ENCODE measurements at regions not wholly inside any gene's neighbourhood (a gene's known extent, or its start where the extent isn't known, plus 50 kb on each side); places are given as distances from the start of the nearest gene placed in this dataset.

DNA sequence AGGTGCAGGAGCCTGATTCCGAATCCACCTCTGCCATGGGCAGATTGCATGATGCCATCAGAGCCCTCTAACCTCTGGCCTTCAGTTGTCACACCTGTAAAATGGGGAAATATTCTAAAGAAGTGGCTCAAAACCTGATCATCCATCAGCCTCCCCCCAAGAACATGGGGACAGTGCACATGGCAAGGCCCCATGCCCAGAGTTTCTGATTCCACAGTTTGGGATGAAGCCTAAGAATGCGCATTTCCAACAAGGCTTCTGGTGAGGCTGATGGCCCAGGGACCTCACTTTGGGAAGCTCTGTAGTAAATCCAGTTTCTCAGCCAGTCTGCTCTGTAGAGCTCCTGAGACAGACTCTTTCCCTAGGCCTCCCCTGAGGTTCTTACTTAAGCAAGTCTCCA is 119.9 kb upstream of the CD93 start:
- Histone ChIP-seq H3K36me3 (ENCODE audit: control insufficient read depth in 2 of 2, insufficient read depth in 2 of 2, low read length in 1 of 2) (no peaks in the 10 kb centered on the region), H3K27me3 (replicated peaks in 1 of 2; ENCODE audit: control insufficient read depth in 2 of 2, insufficient read depth in 2 of 2, low read length in 1 of 2) (peaks cover 0 to 4% of the 10 kb centered on the region in 2 experiments; a peak in 1 of 4 replicates), H3K4me1 (ENCODE audit: control insufficient read depth, insufficient read depth, low read length) (no peaks in the 10 kb centered on the region), H2AFZ (ENCODE audit: control insufficient read depth, low read depth, low read length) (no peak overlapping the region), H4K20me1 (ENCODE audit: control insufficient read depth, insufficient read depth) (no peaks in the 10 kb centered on the region), H3K27ac (ENCODE audit: control insufficient read depth, insufficient read depth) (no peak overlapping the region), H3K9ac (ENCODE audit: control insufficient read depth, insufficient read depth, low read length) (no peak overlapping the region), H3K4me2 (ENCODE audit: control insufficient read depth, insufficient read depth) (no peak overlapping the region), H3K9me3 (replicated peaks; ENCODE audit: control insufficient read depth, insufficient read depth, low read length) (no peaks in the 10 kb centered on the region; the same call in 2 of the 3 replicates), H3K79me2 (ENCODE audit: control insufficient read depth, insufficient read depth, low read length) (no peaks in the 10 kb centered on the region), H3K4me3 (no peak overlapping the region)
- intact Hi-C loops (cut with micrococcal nuclease; ENCODE audit: unreplicated experiment), result no loop called here
- DNase-seq (ENCODE audit: low read depth, low spot score) (no peak), ATAC-seq (no peak), FAIRE-seq (no peak)
- in situ Hi-C loops (cut with MboI), result no loop called here
- ChIA-PET RAD21 (ENCODE audit: unreplicated experiment) (no interaction called here), CTCF (interaction anchor here (3.0 kb wide), 1 partner anchor 29 kb away, joined by 7 read pairs; no protein-coding TSS in a partner anchor), SMC1A (ENCODE audit: uncharacterized antibody, unreplicated experiment) (interaction anchor here (1.0 to 1.7 kb wide), 3 partner anchors 20 to 29 kb away, joined by 3 to 4 read pairs (median 3); no protein-coding TSS in a partner anchor), POLR2A (no interaction called here)
- BruUV-seq (replicated peaks), result no TSS peak
- 25% methylated on average over 2 of the region's 2 CpGs for WGBS (ENCODE audit: insufficient coverage, insufficient replicate concordance, low lambda C conversion rate, missing lambda C conversion rate)
- TF ChIP-seq YY1 (IDR thresholded peaks at IDR 0.05; ENCODE audit: low read depth, low read length), result no peak
- TF ChIP-seq SREBF1 (IDR thresholded peaks at IDR 0.05; ENCODE audit: low read length), result no peak
- no peak for TF ChIP-seq CHD4 (IDR thresholded peaks at IDR 0.05)
- TF ChIP-seq FOS (IDR thresholded peaks at IDR 0.05; ENCODE audit: borderline replicate concordance, extremely low read depth, insufficient read length), result no peak
- TF ChIP-seq ESRRA (IDR thresholded peaks at IDR 0.05; ENCODE audit: low read length), result no peak
- TF ChIP-seq MTA2 (IDR thresholded peaks at IDR 0.05; ENCODE audit: low read depth), result no peak
- TF ChIP-seq, protein P1, sequence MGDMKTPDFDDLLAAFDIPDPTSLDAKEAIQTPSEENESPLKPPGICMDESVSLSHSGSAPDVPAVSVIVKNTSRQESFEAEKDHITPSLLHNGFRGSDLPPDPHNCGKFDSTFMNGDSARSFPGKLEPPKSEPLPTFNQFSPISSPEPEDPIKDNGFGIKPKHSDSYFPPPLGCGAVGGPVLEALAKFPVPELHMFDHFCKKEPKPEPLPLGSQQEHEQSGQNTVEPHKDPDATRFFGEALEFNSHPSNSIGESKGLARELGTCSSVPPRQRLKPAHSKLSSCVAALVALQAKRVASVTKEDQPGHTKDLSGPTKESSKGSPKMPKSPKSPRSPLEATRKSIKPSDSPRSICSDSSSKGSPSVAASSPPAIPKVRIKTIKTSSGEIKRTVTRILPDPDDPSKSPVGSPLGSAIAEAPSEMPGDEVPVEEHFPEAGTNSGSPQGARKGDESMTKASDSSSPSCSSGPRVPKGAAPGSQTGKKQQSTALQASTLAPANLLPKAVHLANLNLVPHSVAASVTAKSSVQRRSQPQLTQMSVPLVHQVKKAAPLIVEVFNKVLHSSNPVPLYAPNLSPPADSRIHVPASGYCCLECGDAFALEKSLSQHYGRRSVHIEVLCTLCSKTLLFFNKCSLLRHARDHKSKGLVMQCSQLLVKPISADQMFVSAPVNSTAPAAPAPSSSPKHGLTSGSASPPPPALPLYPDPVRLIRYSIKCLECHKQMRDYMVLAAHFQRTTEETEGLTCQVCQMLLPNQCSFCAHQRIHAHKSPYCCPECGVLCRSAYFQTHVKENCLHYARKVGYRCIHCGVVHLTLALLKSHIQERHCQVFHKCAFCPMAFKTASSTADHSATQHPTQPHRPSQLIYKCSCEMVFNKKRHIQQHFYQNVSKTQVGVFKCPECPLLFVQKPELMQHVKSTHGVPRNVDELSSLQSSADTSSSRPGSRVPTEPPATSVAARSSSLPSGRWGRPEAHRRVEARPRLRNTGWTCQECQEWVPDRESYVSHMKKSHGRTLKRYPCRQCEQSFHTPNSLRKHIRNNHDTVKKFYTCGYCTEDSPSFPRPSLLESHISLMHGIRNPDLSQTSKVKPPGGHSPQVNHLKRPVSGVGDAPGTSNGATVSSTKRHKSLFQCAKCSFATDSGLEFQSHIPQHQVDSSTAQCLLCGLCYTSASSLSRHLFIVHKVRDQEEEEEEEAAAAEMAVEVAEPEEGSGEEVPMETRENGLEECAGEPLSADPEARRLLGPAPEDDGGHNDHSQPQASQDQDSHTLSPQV (IDR thresholded peaks at IDR 0.05), result no peak
- no peak for TF ChIP-seq MEF2B (IDR thresholded peaks at IDR 0.05; ENCODE audit: partially characterized antibody, poor library complexity, severe bottlenecking)
- no peak for TF ChIP-seq PML (IDR thresholded peaks at IDR 0.05; ENCODE audit: low read length)
- TF ChIP-seq, protein P2, sequence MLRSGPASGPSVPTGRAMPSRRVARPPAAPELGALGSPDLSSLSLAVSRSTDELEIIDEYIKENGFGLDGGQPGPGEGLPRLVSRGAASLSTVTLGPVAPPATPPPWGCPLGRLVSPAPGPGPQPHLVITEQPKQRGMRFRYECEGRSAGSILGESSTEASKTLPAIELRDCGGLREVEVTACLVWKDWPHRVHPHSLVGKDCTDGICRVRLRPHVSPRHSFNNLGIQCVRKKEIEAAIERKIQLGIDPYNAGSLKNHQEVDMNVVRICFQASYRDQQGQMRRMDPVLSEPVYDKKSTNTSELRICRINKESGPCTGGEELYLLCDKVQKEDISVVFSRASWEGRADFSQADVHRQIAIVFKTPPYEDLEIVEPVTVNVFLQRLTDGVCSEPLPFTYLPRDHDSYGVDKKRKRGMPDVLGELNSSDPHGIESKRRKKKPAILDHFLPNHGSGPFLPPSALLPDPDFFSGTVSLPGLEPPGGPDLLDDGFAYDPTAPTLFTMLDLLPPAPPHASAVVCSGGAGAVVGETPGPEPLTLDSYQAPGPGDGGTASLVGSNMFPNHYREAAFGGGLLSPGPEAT (IDR thresholded peaks at IDR 0.05; ENCODE audit: low read depth), result no peak
- TF ChIP-seq KAT2A (conservative IDR thresholded peaks at IDR 0.05; ENCODE audit: control insufficient read depth, low read depth, low read length), result no peak
- TF ChIP-seq YBX1 (IDR thresholded peaks at IDR 0.05), result no peak
- TF ChIP-seq NFXL1 (IDR thresholded peaks at IDR 0.05; ENCODE audit: borderline replicate concordance), result no peak
- TF ChIP-seq, protein P3, sequence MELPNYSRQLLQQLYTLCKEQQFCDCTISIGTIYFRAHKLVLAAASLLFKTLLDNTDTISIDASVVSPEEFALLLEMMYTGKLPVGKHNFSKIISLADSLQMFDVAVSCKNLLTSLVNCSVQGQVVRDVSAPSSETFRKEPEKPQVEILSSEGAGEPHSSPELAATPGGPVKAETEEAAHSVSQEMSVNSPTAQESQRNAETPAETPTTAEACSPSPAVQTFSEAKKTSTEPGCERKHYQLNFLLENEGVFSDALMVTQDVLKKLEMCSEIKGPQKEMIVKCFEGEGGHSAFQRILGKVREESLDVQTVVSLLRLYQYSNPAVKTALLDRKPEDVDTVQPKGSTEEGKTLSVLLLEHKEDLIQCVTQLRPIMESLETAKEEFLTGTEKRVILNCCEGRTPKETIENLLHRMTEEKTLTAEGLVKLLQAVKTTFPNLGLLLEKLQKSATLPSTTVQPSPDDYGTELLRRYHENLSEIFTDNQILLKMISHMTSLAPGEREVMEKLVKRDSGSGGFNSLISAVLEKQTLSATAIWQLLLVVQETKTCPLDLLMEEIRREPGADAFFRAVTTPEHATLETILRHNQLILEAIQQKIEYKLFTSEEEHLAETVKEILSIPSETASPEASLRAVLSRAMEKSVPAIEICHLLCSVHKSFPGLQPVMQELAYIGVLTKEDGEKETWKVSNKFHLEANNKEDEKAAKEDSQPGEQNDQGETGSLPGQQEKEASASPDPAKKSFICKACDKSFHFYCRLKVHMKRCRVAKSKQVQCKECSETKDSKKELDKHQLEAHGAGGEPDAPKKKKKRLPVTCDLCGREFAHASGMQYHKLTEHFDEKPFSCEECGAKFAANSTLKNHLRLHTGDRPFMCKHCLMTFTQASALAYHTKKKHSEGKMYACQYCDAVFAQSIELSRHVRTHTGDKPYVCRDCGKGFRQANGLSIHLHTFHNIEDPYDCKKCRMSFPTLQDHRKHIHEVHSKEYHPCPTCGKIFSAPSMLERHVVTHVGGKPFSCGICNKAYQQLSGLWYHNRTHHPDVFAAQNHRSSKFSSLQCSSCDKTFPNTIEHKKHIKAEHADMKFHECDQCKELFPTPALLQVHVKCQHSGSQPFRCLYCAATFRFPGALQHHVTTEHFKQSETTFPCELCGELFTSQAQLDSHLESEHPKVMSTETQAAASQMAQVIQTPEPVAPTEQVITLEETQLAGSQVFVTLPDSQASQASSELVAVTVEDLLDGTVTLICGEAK (IDR thresholded peaks at IDR 0.05; ENCODE audit: borderline replicate concordance), result no peak

Measured in GM12878 (cell line).